ENCODE measurements at regions not wholly inside any gene's neighbourhood (a gene's known extent, or its start where the extent isn't known, plus 50 kb on each side); places are given as distances from the start of the nearest gene placed in this dataset.

DNA sequence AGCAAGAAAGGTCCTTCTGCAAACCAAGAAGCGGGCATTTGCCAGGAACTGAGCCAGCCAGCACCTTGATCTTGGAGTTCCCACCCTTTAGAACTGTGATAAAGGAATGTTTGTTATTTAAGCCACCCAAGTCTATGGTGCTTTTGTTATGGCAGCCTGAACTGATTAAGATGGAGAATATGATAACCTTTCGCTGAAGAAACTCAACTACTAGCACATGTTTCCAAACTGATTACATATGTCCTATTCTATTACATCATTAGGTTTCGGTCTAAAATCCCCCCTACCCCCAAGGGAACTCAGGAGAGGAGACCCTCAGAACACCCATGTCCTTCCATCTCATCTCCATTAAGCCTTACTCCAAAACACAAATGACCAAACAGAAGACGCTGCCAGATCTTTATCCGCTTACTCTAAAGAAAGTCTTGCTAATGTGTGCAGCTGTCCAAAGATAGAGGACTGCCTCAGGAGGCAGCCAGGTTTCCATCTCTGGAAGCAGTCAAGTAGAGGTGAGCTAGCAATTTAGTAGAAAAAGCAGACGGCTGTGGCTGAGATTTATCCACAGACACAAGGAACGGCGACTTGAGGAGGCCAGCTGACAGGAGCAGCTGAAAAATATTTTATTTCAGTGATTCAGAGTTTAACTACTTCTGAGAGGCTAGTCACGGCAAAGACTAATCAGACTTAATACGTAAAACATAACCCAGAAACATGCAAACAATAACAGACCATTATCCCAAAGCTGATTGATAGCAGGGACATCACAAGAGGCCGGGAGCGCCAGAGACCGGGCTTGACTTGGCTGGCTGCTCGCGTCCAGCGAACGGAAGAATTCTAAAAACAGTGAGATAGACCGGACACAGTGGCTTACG, 611.4 kb upstream of the CDH5 start:
- no peaks in the 10 kb centered on the region for H3K4me1 ChIP-seq (ENCODE audit: control insufficient read depth in 2 of 2, insufficient read depth in 2 of 2, low read length in 2 of 2)
- DNase-seq (ENCODE audit: low read depth in 6 of 9, low spot score in 9 of 9) = no peak
- WGBS = 95% methylated on average over 19 of the region's 19 CpGs
- H3K27me3 ChIP-seq (ENCODE audit: control insufficient read depth in 2 of 2, insufficient read depth in 1 of 2, low read length in 1 of 2) = no peaks in the 10 kb centered on the region
- no peak overlapping the region for H3K27ac ChIP-seq (ENCODE audit: low read depth in 1 of 2, low read length in 1 of 2)
- H3K9me3 ChIP-seq (ENCODE audit: control insufficient read depth in 2 of 2, insufficient read depth in 1 of 2, low read length in 1 of 2) = no peaks in the 10 kb centered on the region
- H3K36me3 ChIP-seq (ENCODE audit: control insufficient read depth in 2 of 2, insufficient read depth in 2 of 2, low read length in 1 of 2) = no peaks in the 10 kb centered on the region
- no peak overlapping the region for H3K4me3 ChIP-seq (ENCODE audit: low read length in 2 of 2)

DNA sequence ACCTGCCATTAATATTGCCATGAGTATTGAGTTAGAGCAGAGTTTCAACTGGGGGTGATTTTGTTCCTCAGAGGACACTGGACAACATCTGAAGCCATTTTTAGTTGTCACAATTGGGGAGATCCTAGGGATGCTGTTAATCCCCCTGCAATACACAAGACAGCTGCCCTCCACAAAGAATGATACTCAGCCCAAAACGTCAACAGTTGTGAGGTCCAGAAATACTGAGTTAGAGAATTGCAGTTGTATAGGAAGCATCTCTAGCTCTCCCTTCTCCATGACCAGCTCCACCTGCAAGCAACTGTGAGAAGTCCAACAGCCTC, 614.0 kb upstream of the CDH5 start:
- no peaks in the 10 kb centered on the region for H3K9me3 ChIP-seq (ENCODE audit: control insufficient read depth in 2 of 2, insufficient read depth in 1 of 2, low read length in 1 of 2)
- no peak overlapping the region for H3K4me3 ChIP-seq (ENCODE audit: low read length in 2 of 2)
- H3K27me3 ChIP-seq (ENCODE audit: control insufficient read depth in 2 of 2, insufficient read depth in 1 of 2, low read length in 1 of 2) = no peaks in the 10 kb centered on the region
- WGBS = 73% methylated on average over 1 of the region's 1 CpG
- H3K36me3 ChIP-seq (ENCODE audit: control insufficient read depth in 2 of 2, insufficient read depth in 2 of 2, low read length in 1 of 2) = no peaks in the 10 kb centered on the region
- no peak for DNase-seq (ENCODE audit: low read depth in 6 of 9, low spot score in 9 of 9)
- no peak overlapping the region for H3K27ac ChIP-seq (ENCODE audit: low read depth in 1 of 2, low read length in 1 of 2)
- H3K4me1 ChIP-seq (ENCODE audit: control insufficient read depth in 2 of 2, insufficient read depth in 2 of 2, low read length in 2 of 2) = no peaks in the 10 kb centered on the region

- no peaks in the 10 kb centered on the region for H3K36me3 ChIP-seq (ENCODE audit: control insufficient read depth in 2 of 2, insufficient read depth in 2 of 2, low read length in 1 of 2)
- H3K9me3 ChIP-seq (ENCODE audit: control insufficient read depth in 2 of 2, insufficient read depth in 1 of 2, low read length in 1 of 2) = no peaks in the 10 kb centered on the region
- H3K27me3 ChIP-seq (ENCODE audit: control insufficient read depth in 2 of 2, insufficient read depth in 1 of 2, low read length in 1 of 2) = no peaks in the 10 kb centered on the region
- no peaks in the 10 kb centered on the region for H3K4me1 ChIP-seq (ENCODE audit: control insufficient read depth in 2 of 2, insufficient read depth in 2 of 2, low read length in 2 of 2)
- DNase-seq (ENCODE audit: low read depth in 6 of 9, low spot score in 9 of 9) = no peak
- H3K27ac ChIP-seq (ENCODE audit: low read depth in 1 of 2, low read length in 1 of 2) = no peak overlapping the region
- no peak overlapping the region for H3K4me3 ChIP-seq (ENCODE audit: low read length in 2 of 2)
- WGBS = 92% methylated on average over 8 of the region's 8 CpGs
Measured at GRCh38 chr16:65751622-65752521, 614.6 kb upstream of the CDH5 start.

- no peaks in the 10 kb centered on the region for H3K4me1 ChIP-seq (ENCODE audit: control insufficient read depth in 2 of 2, insufficient read depth in 2 of 2, low read length in 2 of 2)
- H3K27me3 ChIP-seq (ENCODE audit: control insufficient read depth in 2 of 2, insufficient read depth in 1 of 2, low read length in 1 of 2) = no peaks in the 10 kb centered on the region
- no peak overlapping the region for H3K4me3 ChIP-seq (ENCODE audit: low read length in 2 of 2)
- no peaks in the 10 kb centered on the region for H3K36me3 ChIP-seq (ENCODE audit: control insufficient read depth in 2 of 2, insufficient read depth in 2 of 2, low read length in 1 of 2)
- 41% methylated on average over 6 of the region's 6 CpGs for WGBS
- no peaks in the 10 kb centered on the region for H3K9me3 ChIP-seq (ENCODE audit: control insufficient read depth in 2 of 2, insufficient read depth in 1 of 2, low read length in 1 of 2)
- DNase-seq (ENCODE audit: low read depth in 6 of 9, low spot score in 9 of 9) = no peak
- H3K27ac ChIP-seq (ENCODE audit: low read depth in 1 of 2, low read length in 1 of 2) = no peak overlapping the region
Measured at GRCh38 chr16:65749506-65749905, 617.0 kb upstream of the CDH5 start.

DNA sequence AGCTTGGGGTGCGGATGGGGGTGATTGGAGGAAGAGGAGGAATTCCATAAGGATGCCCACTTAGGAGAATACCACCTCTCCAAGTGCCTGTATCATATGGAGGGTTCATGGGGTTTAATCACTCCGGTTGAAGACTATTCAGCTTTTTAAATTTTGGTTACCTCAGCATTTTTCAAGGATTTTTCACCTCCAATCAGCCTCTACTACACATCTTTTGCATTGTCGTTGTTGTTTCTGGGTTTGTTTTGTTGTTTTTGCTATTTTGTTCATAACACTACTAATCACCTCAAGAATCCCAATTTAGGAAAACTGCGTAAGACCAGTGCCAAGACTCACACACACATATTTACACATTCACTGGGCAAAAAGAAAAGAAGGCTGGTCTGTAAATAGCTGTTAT, 619.5 kb upstream of the CDH5 start:
- DNase-seq (ENCODE audit: low read depth in 6 of 9, low spot score in 9 of 9) = no peak
- H3K36me3 ChIP-seq (ENCODE audit: control insufficient read depth in 2 of 2, insufficient read depth in 2 of 2, low read length in 1 of 2) = no peaks in the 10 kb centered on the region
- no peaks in the 10 kb centered on the region for H3K27me3 ChIP-seq (ENCODE audit: control insufficient read depth in 2 of 2, insufficient read depth in 1 of 2, low read length in 1 of 2)
- no peaks in the 10 kb centered on the region for H3K9me3 ChIP-seq (ENCODE audit: control insufficient read depth in 2 of 2, insufficient read depth in 1 of 2, low read length in 1 of 2)
- WGBS = 84% methylated on average over 4 of the region's 4 CpGs
- no peak overlapping the region for H3K4me3 ChIP-seq (ENCODE audit: low read length in 2 of 2)
- H3K4me1 ChIP-seq (ENCODE audit: control insufficient read depth in 2 of 2, insufficient read depth in 2 of 2, low read length in 2 of 2) = no peaks in the 10 kb centered on the region
- H3K27ac ChIP-seq (ENCODE audit: low read depth in 1 of 2, low read length in 1 of 2) = no peak overlapping the region

DNA sequence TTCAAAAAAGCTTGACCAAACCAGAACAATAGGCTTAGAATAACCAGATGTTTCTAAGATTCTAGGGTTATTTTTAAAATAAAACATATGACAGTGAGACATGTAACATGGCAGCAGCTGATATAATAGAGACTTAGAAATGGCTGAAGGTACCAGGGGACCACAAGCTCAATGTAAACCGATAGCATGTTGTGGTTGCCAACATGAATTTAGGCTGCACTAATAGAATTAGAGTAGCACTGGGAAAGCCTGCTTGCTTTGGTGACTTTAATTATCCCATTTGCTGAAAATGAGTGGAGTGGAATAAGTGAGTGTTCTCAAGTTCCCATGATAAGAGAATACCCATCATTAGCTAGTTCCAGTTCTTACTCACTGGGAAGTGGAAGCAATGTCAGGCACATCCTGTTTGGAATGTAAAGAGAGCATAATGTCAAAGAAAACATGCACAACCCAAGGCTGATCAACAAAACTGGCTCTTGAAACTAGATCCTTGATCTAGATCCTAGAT, 621.2 kb upstream of the CDH5 start:
- Histone ChIP-seq H3K9me3 (ENCODE audit: control insufficient read depth in 2 of 2, insufficient read depth in 1 of 2, low read length in 1 of 2) (no peaks in the 10 kb centered on the region), H3K27me3 (ENCODE audit: control insufficient read depth in 2 of 2, insufficient read depth in 1 of 2, low read length in 1 of 2) (no peaks in the 10 kb centered on the region), H3K27ac (ENCODE audit: low read depth in 1 of 2, low read length in 1 of 2) (no peak overlapping the region), H3K4me1 (ENCODE audit: control insufficient read depth in 2 of 2, insufficient read depth in 2 of 2, low read length in 2 of 2) (no peaks in the 10 kb centered on the region), H3K4me3 (ENCODE audit: low read length in 2 of 2) (no peak overlapping the region), H3K36me3 (ENCODE audit: control insufficient read depth in 2 of 2, insufficient read depth in 2 of 2, low read length in 1 of 2) (no peaks in the 10 kb centered on the region)
- no peak for DNase-seq (ENCODE audit: low read depth in 6 of 9, low spot score in 9 of 9)
- 99% methylated on average over 1 of the region's 1 CpG for WGBS

DNA sequence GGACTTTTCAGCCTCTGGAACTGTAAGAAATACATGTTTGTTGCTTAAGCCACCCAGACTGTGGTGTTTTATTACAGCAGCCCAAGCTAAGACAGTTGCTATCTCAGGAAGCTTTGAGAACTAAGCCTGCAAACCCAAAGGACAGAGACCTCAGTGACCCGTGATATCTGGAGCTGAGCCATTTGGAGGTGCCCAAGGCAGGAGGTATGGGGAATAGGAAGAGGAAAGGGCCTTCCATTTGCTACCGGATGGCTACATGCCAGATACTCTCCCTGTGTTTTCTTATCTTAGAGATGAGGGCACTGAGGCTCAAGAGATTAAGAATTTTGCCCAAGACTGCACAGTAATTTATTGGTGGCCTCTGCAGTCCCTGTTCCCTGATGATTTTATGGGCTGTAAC, 622.1 kb upstream of the CDH5 start:
- H3K27ac ChIP-seq (ENCODE audit: low read depth in 1 of 2, low read length in 1 of 2) = no peak overlapping the region
- 83% methylated on average over 2 of the region's 2 CpGs for WGBS
- H3K4me3 ChIP-seq (ENCODE audit: low read length in 2 of 2) = no peak overlapping the region
- H3K27me3 ChIP-seq (ENCODE audit: control insufficient read depth in 2 of 2, insufficient read depth in 1 of 2, low read length in 1 of 2) = no peaks in the 10 kb centered on the region
- H3K36me3 ChIP-seq (ENCODE audit: control insufficient read depth in 2 of 2, insufficient read depth in 2 of 2, low read length in 1 of 2) = no peaks in the 10 kb centered on the region
- no peak for DNase-seq (ENCODE audit: low read depth in 6 of 9, low spot score in 9 of 9)
- H3K4me1 ChIP-seq (ENCODE audit: control insufficient read depth in 2 of 2, insufficient read depth in 2 of 2, low read length in 2 of 2) = no peaks in the 10 kb centered on the region
- H3K9me3 ChIP-seq (ENCODE audit: control insufficient read depth in 2 of 2, insufficient read depth in 1 of 2, low read length in 1 of 2) = no peaks in the 10 kb centered on the region

- H3K36me3 ChIP-seq (ENCODE audit: control insufficient read depth in 2 of 2, insufficient read depth in 2 of 2, low read length in 1 of 2) = no peaks in the 10 kb centered on the region
- no peak overlapping the region for H3K27ac ChIP-seq (ENCODE audit: low read depth in 1 of 2, low read length in 1 of 2)
- no peaks in the 10 kb centered on the region for H3K4me1 ChIP-seq (ENCODE audit: control insufficient read depth in 2 of 2, insufficient read depth in 2 of 2, low read length in 2 of 2)
- no peaks in the 10 kb centered on the region for H3K9me3 ChIP-seq (ENCODE audit: control insufficient read depth in 2 of 2, insufficient read depth in 1 of 2, low read length in 1 of 2)
- DNase-seq (ENCODE audit: low read depth in 6 of 9, low spot score in 9 of 9) = no peak
- H3K4me3 ChIP-seq (ENCODE audit: low read length in 2 of 2) = no peak overlapping the region
- WGBS = 90% methylated on average over 3 of the region's 3 CpGs
- H3K27me3 ChIP-seq (ENCODE audit: control insufficient read depth in 2 of 2, insufficient read depth in 1 of 2, low read length in 1 of 2) = no peaks in the 10 kb centered on the region
Measured at GRCh38 chr16:65743558-65743957, 621.7 kb upstream of the CDH11 start.

GRCh38 chr16:65740711-65741110, 618.8 kb upstream of the CDH11 start:
- Histone ChIP-seq H3K36me3 (ENCODE audit: control insufficient read depth in 2 of 2, insufficient read depth in 2 of 2, low read length in 1 of 2) (no peaks in the 10 kb centered on the region), H3K4me1 (ENCODE audit: control insufficient read depth in 2 of 2, insufficient read depth in 2 of 2, low read length in 2 of 2) (no peaks in the 10 kb centered on the region), H3K4me3 (ENCODE audit: low read length in 2 of 2) (no peak overlapping the region), H3K27me3 (ENCODE audit: control insufficient read depth in 2 of 2, insufficient read depth in 1 of 2, low read length in 1 of 2) (no peaks in the 10 kb centered on the region), H3K27ac (ENCODE audit: low read depth in 1 of 2, low read length in 1 of 2) (no peak overlapping the region), H3K9me3 (ENCODE audit: control insufficient read depth in 2 of 2, insufficient read depth in 1 of 2, low read length in 1 of 2) (no peaks in the 10 kb centered on the region)
- DNase-seq (ENCODE audit: low read depth in 6 of 9, low spot score in 9 of 9) = no peak
